SJCRH30 (cell line): ENCODE measurements at regions not wholly inside any gene's neighbourhood (a gene's known extent, or its start where the extent isn't known, plus 50 kb on each side); places are given as distances from the start of the nearest gene placed in this dataset.
"Not testable (repeated sequence)": the region's sequence is repeated elsewhere in the genome, so short reads cannot be mapped to it uniquely, and the experiment has no call there.

Experiments
- DNase-seq, 2 experiments: peaks; one replicate each; pipeline ENCODE4 v3.0.0-alpha.2; 2015 to 2020
- H3K27ac ChIP-seq: fragments of 250-450 bp; sonication (Bioruptor Pico); 2 replicates; pipeline ENCODE4 v1.5.1; 2020; ENCODE audit warnings: mild to moderate bottlenecking, moderate library complexity
- H3K27me3 ChIP-seq: fragments of 250-450 bp; sonication (Bioruptor Pico); 2 replicates; pipeline ENCODE4 v1.5.1; 2020; ENCODE audit warnings: mild to moderate bottlenecking, moderate library complexity
- H3K36me3 ChIP-seq: fragments of 250-450 bp; sonication (Bioruptor Pico); 2 replicates; pipeline ENCODE4 v1.5.1; 2020; ENCODE audit warnings: mild to moderate bottlenecking, moderate library complexity
- H3K4me1 ChIP-seq: fragments of 250-450 bp; sonication (Bioruptor Pico); 2 replicates; pipeline ENCODE4 v1.5.1; 2020; ENCODE audit warnings: mild to moderate bottlenecking, moderate library complexity
- H3K4me3 ChIP-seq: fragments of 250-450 bp; sonication (Bioruptor Pico); 2 replicates; pipeline ENCODE4 v1.5.1; 2020; ENCODE audit warnings: mild to moderate bottlenecking, moderate library complexity
- H3K9me3 ChIP-seq: fragments of 250-450 bp; sonication (Bioruptor Pico); replicated peaks from 2 replicates; pipeline ENCODE4 v1.5.1; 2020; ENCODE audit warnings: mild to moderate bottlenecking, moderate library complexity

GRCh38 chr5:2366816-2367215, 384.7 kb downstream of the IRX2 start:
- Histone ChIP-seq H3K27me3 (no peaks in the 10 kb centered on the region), H3K9me3 (no peaks in the 10 kb centered on the region), H3K36me3 (no peaks in the 10 kb centered on the region), H3K4me3 (no peak overlapping the region), H3K4me1 (no peaks in the 10 kb centered on the region), H3K27ac (no peak overlapping the region)
- no peak for DNase-seq

DNA sequence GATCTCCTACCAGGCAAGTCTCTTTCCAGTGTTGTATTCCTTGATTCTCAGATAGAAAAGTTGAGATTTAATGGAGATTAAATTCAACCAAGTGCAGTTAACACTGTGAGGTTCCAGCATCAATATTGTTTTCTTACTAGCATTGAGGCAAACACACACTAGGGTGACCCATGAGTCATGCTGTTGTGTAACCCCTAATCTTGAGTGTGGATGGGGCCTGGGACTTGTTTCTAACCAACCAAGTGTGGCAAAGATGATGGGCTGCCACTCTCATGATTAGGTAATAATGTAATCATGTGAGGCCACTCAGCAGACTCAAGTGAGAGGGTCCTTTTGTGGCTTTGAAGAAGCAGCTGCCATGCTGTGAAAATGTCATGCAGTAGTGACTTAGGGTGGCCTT, 394.2 kb downstream of the IRX2 start:
- H3K9me3 ChIP-seq = no peaks in the 10 kb centered on the region
- no peak overlapping the region for H3K27ac ChIP-seq
- H3K36me3 ChIP-seq = no peaks in the 10 kb centered on the region
- H3K4me3 ChIP-seq = no peak overlapping the region
- DNase-seq = no peak
- no peaks in the 10 kb centered on the region for H3K4me1 ChIP-seq
- H3K27me3 ChIP-seq = no peaks in the 10 kb centered on the region

DNA sequence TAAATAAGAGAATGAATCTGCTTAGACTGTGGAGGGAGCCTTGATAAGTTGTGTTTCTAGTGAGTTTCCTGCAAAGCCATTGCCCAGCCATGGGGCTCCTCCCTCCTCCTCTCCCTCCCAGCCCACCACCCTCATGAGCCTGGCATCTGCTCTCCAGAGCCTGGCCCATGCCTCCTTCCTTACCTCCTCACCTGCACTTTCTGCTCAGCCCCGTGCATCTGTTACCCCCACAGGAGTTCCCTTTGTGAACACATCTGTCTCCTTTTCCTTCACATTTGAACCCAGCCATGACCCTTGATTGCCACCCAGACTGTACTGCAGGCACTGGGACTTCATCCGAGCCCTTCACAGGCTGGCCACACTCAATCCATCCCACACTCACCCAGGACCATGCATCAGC, 395.6 kb downstream of the IRX2 start:
- Histone ChIP-seq H3K36me3 (no peaks in the 10 kb centered on the region), H3K4me1 (no peaks in the 10 kb centered on the region), H3K27ac (no peak overlapping the region), H3K4me3 (no peak overlapping the region), H3K9me3 (no peaks in the 10 kb centered on the region), H3K27me3 (no peaks in the 10 kb centered on the region)
- DNase-seq = no peak

DNA sequence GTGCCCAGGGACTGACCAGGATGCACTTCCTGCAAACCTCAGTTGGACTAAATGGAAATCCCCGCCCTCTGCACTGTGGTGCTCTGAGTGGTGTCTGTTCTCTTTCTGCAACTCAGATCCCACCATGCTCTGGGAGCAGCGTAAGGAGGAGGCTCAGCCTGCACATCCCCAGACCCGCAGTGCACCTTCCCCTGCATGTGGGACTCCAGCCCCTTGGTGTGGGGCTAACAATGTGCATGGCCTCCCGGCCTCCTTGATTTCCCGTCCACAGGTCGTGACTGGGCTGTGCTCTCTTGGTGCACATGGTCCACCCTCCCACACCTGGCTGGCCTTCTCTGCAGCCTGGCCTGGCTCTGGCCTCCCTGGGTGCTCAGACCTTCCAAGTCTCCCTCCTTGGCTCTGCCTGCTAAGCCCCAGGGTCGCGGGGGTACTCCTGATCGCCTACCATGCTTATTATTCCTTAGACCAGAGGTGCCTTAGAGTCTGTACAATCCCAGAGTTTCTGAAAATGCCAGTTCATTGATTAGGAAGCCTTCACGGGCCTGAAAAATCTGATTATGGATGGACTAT, 397.5 kb downstream of the IRX2 start:
- Histone ChIP-seq H3K4me3 (no peak overlapping the region), H3K27me3 (no peaks in the 10 kb centered on the region), H3K9me3 (no peaks in the 10 kb centered on the region), H3K4me1 (no peaks in the 10 kb centered on the region), H3K27ac (no peak overlapping the region), H3K36me3 (no peaks in the 10 kb centered on the region)
- DNase-seq = no peak

DNA sequence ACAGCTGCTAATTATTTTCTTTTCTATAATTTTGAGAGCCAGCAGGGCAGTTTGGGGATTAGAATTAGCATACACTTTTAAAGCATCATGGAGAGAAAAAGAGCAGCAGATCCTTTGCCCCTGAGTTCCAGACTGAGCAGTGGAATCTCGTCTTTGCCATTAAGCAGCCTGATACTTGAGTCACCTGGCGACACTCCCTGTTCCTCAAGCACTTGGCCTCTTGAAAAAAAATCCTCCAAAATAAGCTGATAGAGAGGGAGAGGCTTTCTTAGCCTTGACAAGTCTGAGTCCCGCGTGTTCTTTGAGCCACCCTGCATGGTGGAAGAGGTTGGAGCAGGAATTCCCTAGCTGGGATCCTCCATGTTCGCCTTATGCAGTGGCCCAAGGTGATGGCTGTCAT, 398.3 kb downstream of the IRX2 start:
- Histone ChIP-seq H3K36me3 (no peaks in the 10 kb centered on the region), H3K9me3 (no peaks in the 10 kb centered on the region), H3K4me1 (no peaks in the 10 kb centered on the region), H3K4me3 (no peak overlapping the region), H3K27ac (no peak overlapping the region), H3K27me3 (no peaks in the 10 kb centered on the region)
- no peak for DNase-seq

- Histone ChIP-seq H3K4me3 (no peak overlapping the region), H3K36me3 (no peaks in the 10 kb centered on the region), H3K9me3 (no peaks in the 10 kb centered on the region), H3K27me3 (no peaks in the 10 kb centered on the region), H3K4me1 (no peaks in the 10 kb centered on the region), H3K27ac (no peak overlapping the region)
- DNase-seq = no peak
Observed at GRCh38 chr5:2352101-2352861, 399.2 kb downstream of the IRX2 start.

GRCh38 chr5:2349768-2350167, 401.7 kb downstream of the IRX2 start:
- H3K4me1 ChIP-seq, H3K27ac ChIP-seq, H3K27me3 ChIP-seq, H3K4me3 ChIP-seq, H3K9me3 ChIP-seq, H3K36me3 ChIP-seq, DNase-seq: not testable (repeated sequence)

GRCh38 chr5:2338686-2339085, 412.8 kb downstream of the IRX2 start:
- no peak overlapping the region for H3K4me3 ChIP-seq
- no peak overlapping the region for H3K27ac ChIP-seq
- H3K27me3 ChIP-seq = no peaks in the 10 kb centered on the region
- no peak for DNase-seq
- no peaks in the 10 kb centered on the region for H3K9me3 ChIP-seq
- no peaks in the 10 kb centered on the region for H3K36me3 ChIP-seq
- H3K4me1 ChIP-seq = no peaks in the 10 kb centered on the region

- H3K27me3 ChIP-seq = no peaks in the 10 kb centered on the region
- no peaks in the 10 kb centered on the region for H3K4me1 ChIP-seq
- H3K27ac ChIP-seq = no peak overlapping the region
- H3K9me3 ChIP-seq = no peaks in the 10 kb centered on the region
- H3K36me3 ChIP-seq = no peaks in the 10 kb centered on the region
- DNase-seq = no peak
- no peak overlapping the region for H3K4me3 ChIP-seq
Observed at GRCh38 chr5:2335733-2336515, 415.6 kb downstream of the IRX2 start.

- H3K4me1 ChIP-seq = no peaks in the 10 kb centered on the region
- H3K36me3 ChIP-seq = no peaks in the 10 kb centered on the region
- H3K27me3 ChIP-seq = no peaks in the 10 kb centered on the region
- no peak overlapping the region for H3K27ac ChIP-seq
- DNase-seq = no peak
- H3K9me3 ChIP-seq = no peaks in the 10 kb centered on the region
- no peak overlapping the region for H3K4me3 ChIP-seq
Observed at GRCh38 chr5:2335125-2335732, 416.2 kb downstream of the IRX2 start.

GRCh38 chr5:2334719-2335118, 416.8 kb downstream of the IRX2 start:
- no peak for DNase-seq
- Histone ChIP-seq H3K27ac (no peak overlapping the region), H3K27me3 (no peaks in the 10 kb centered on the region), H3K9me3 (no peaks in the 10 kb centered on the region), H3K36me3 (no peaks in the 10 kb centered on the region), H3K4me3 (no peak overlapping the region), H3K4me1 (no peaks in the 10 kb centered on the region)

DNA sequence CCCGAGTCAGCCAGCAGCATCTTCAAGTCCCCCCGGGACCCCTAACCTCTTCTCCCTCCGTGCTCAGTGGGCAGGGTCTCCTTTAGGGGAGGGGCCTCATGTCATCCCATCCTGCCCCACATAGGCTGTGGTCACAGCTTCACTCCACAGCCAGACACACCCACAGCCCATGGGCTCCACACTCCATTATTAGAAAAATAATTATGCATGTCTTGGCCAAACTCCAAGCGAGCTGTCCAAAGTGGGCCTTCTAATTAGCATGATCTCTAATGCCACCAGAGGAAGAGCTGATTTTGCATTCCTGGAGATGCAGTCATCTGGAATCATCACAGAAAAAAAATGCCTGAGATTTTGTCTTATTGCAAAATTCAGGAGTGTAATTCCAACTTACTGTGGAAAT, 418.2 kb downstream of the IRX2 start:
- Histone ChIP-seq H3K27me3 (no peaks in the 10 kb centered on the region), H3K27ac (no peak overlapping the region), H3K9me3 (no peaks in the 10 kb centered on the region), H3K4me1 (no peaks in the 10 kb centered on the region), H3K4me3 (no peak overlapping the region), H3K36me3 (no peaks in the 10 kb centered on the region)
- no peak for DNase-seq

DNA sequence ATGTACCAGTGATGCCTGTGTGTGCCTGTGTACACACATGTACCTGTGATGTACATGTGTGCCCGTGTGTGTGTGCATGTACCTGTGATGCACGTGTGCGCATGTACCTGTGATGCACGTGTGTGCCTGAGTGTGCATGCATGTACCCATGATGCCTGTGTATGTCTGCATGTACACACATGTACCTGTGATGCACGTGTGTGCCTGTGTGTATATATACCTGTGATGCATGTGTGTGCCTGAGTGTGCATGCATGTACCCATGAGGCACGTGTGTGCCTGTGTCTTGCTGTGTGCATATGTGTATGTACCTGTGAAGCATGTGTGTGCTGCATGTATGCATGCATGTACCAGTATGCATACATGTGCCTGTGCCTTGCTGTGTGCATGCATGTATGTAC, 419.0 kb downstream of the IRX2 start:
- Histone ChIP-seq H3K4me1 (no peaks in the 10 kb centered on the region), H3K27me3 (no peaks in the 10 kb centered on the region), H3K4me3 (no peak overlapping the region), H3K27ac (no peak overlapping the region), H3K36me3 (no peaks in the 10 kb centered on the region), H3K9me3 (no peaks in the 10 kb centered on the region)
- DNase-seq = no peak

DNA sequence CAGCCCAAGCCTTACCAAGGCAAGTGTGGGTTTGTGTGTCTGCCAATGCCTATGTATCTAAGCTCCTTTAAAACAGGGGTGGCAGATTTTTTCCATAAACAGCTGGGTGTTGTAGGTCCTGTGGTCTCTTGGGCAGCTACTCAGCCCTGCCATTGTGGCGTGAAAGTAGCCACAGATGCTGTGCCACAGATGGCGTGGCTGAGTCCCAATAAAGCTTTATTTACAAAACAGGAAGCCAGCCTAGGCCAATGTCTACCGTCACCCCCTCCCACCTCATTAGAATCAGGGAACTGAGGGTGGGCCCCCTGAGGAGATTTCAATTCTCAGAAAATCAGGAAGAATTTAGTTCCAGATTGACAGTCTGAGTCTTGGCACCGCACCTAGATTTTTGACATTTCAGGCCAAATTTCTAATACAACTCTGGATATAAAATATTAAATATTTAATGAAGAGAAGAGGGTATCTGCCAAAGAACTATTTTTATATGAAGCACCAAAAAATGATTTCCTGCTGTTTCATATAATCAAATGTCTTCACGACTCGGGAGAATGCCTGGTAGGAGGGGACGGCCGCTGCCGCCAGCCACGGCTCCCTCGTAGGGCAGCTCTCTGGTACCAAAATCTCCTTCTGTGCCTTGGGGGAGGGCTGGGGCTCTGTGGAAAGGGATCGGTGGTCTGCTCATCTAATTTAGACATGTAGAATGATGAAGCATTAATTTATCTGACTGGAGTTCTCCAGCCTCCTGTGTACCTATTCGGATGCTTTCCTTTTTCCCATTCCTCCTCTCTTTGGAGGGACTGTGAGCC, 420.9 kb downstream of the IRX2 start:
- Histone ChIP-seq H3K27me3 (no peaks in the 10 kb centered on the region), H3K4me1 (no peaks in the 10 kb centered on the region), H3K27ac (no peak overlapping the region), H3K4me3 (no peak overlapping the region), H3K9me3 (no peaks in the 10 kb centered on the region), H3K36me3 (no peaks in the 10 kb centered on the region)
- DNase-seq = no peak
